CD4-positive, alpha-beta T cell treated with Interleukin-21 for 1 hour (primary cell): ENCODE measurements at regions not wholly inside any gene's neighbourhood (a gene's known extent, or its start where the extent isn't known, plus 50 kb on each side); places are given as distances from the start of the nearest gene placed in this dataset.

Experiments
- DNase-seq: peaks from one replicate; pipeline ENCODE4 v3.0.0-alpha.2; 2020

- DNase-seq: no peak
Observed at GRCh38 chr6:144335311-144335861, 50.3 kb downstream of the UTRN start.

DNA sequence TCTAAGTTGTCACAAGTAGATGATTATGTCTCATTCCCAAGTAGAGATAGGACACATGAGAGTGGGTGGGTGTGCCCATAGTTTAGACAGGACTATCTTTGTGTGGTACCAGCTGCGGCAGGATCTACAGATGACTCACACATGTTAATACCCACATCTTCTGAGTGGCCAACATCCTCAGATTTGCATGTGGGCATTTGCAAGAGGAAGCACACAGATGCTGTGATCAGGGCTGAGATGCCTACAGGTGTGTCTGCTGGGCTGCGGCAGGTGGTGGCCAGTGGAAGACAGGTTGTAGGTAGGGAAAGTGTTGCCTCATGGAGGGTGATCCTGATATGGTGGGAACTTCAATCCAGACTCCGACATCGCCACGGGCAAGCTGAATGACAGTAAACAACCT lies 50.8 kb downstream of the UTRN start:
- DNase-seq: peak; percentile 51

GRCh38 chr6:144336900-144337299 lies 51.8 kb downstream of the UTRN start:
- no peak for DNase-seq

DNA sequence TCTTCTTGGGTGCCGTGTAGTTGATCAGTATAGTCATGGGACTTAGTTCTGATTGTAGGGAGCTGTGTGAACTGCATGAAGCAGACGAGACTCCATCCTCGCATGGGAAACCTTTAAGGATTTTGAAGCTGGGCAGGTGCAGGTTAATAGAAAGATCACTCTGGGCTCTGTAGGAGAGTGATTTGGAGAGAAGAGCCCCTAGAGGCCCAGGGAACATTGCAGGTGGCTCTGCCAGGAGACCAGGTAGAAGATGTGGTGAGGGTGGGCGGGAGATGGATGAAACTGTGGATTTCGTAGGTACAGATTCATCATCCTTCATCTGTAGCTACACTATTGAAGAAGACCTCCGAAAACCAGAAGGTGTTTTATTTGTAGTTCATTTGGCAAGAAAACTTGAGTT lies 53.3 kb downstream of the UTRN start:
- no peak for DNase-seq

- no peak for DNase-seq
Observed at GRCh38 chr6:144338951-144339700, 54.0 kb downstream of the UTRN start.

DNA sequence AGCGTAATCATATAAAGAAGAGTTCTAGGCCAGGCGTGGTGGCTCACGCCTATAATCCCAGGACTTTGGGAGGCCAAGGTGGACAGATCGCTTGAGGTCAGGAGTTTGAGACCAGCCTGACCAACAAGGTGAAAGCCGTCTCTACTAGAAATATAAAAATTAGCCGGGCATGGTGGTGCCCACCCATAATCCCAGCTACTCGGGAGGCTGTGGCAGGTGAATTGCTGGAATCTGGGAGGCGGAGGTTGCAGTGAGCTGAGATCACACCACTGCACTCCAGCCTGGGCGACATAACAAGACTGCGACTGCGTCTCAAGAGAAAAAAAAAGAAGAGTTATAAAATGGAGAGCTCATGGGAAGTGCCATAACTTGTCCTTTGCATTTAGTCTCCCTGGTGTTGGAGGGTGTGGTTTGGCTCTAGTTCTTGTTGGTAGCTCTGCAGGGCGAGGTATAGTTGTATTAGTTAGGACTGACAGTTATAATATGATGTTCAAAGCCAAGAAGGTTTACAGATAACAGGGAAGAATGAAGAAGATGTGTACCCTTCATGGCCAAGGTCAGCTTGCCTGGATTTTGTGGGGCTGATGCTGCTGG lies 54.8 kb downstream of the UTRN start:
- DNase-seq: no peak

DNA sequence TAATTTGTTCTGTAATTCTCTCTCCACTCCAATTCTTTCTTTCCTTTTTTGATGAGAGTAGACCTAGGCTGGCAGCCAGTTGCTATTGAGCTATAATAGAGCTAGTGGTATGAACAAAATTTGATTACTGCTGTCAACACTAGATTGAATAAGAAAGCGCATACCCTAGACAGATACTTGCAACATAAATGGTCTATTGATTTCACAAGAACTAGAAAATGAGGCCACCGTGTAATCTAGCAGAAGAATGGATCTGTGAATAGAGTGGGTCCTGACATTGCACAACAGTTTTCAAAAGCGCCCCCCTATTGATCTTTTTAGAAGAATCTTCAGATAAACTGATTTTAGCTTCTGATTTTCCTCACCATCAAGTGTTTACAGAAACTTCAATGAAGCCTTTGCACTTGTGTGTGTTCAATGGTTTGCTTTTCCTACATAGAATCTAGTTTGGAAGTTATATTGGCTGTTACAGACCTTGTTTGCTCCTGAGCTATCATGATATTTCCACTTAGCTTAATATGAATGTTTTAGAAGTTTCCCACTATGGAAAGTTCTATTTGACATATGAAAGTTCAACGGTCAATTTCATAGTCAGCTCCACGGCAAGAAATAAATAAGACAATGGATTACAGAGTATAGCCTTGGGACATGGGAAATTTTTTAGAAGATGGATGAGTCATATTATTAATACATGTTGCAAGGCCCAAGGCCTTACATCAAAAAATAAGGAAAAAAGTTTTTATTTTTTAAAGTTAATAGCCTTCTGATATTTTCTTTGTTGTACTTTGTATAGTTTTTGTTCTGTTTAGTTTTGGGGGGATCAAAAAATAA lies 55.6 kb downstream of the UTRN start:
- no peak for DNase-seq

- peak; percentile 30 for DNase-seq
Observed at GRCh38 chr6:144341831-144342527, 56.8 kb downstream of the UTRN start.

- peak; percentile 80 for DNase-seq
Observed at GRCh38 chr6:144343701-144344428, 58.7 kb downstream of the UTRN start.

DNA sequence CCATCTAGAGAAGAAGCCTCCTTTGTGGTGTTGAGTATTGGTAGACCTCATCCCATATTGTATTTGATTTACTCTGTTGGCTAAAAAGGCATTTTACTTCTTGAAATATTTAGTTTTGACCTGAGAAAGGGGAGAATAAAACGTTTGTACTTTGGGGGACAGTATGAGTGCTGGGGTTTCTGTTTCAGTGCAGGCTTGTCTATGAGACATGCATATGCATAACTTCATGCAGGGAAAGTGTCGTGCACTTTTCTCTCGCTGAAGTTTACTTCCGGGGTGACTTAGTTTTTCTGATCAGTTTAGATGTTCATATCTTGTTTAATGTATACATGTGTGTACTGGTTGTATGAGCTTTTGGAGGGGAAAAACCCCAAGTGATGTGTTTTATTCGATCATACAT lies 59.5 kb downstream of the UTRN start:
- peak; percentile 62 for DNase-seq

- DNase-seq: no peak
Observed at GRCh38 chr6:144345451-144345850, 60.3 kb downstream of the UTRN start.

- DNase-seq: peak; percentile 21
Observed at GRCh38 chr6:144346719-144347447, 61.7 kb downstream of the UTRN start.

DNA sequence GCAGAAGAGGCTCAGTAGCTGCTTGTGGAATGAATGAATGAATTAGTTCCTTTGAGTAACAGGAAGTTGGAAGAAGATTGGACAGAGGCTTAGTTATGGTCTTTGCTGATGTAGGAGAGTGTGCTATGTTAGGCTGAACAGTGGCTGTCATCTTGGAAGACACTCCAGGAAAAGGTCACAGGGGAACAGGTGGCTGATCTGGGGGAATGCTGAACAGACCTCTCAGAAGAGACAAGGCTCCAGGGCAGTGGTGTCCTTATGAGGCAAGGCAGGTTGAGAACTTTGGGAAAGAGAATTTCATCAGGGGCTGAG lies 62.3 kb downstream of the UTRN start:
- DNase-seq: no peak

- no peak for DNase-seq
Observed at GRCh38 chr6:144347933-144348332, 62.8 kb downstream of the UTRN start.

GRCh38 chr6:144349690-144350527 lies 64.8 kb downstream of the UTRN start:
- peak; percentile 47 for DNase-seq

DNA sequence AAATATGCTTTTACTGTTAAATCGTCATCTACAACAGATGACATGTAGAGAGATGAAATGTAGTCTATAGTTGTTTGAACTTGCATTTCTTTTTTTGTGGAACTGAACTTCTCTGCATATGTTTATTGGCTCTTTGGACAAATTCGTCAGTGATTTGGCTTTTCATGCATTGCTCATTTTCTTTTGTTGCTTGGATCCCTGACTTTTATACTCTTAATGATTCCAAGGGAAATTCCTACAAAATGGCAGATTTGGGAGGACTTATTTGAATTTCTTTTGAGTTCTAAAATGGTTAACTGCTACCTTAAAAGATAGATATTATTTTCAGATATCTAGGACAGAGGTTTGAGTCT lies 65.4 kb downstream of the UTRN start:
- DNase-seq: no peak

GRCh38 chr6:144351379-144352127 lies 66.4 kb downstream of the UTRN start:
- DNase-seq: peak; percentile 38

DNA sequence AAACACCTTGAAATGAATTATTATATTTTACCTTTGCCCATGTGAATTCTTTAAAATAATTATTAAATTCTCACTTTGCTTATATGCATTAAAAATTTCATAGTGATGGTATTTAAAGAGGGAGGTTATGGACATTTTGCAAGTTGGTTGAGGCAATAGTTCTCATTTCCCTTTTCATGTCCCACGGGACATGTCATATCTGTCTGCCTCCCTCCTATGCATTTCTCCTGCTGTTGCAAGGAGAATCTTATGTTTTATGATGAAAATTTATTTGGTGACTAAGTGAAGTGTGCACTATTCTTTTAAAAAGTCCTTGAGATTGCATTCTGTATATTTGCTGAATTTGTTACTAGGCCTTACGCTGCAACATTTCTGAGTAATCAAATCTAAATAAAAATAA lies 67.2 kb downstream of the UTRN start:
- DNase-seq: no peak

DNA sequence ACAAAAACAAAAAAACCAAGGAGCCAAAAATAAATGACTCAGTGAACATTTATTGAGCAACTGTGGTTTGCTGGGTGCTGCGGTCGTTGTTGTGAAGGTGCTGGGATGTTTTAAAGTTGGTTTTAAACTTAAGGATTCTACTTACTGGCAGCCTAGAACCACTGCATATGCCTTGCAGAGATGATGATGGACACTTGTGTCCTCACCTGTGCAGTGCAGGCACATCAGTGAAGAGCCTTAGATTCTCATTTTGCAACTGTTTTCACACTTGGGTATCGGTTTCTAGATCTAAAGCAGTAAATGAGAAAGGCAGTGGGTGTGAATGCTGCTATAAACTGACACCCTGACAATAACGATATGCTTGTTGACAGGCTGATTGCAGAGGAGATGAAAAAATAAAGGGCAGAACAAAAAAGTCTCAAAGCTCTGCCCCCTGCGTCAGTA lies 68.8 kb downstream of the UTRN start:
- DNase-seq: peak; percentile 65

GRCh38 chr6:144359783-144360182 lies 74.6 kb downstream of the UTRN start:
- DNase-seq: no peak
